Endothelial cell of umbilical vein (primary cell): ENCODE measurements at regions not wholly inside any gene's neighbourhood (a gene's known extent, or its start where the extent isn't known, plus 50 kb on each side); places are given as distances from the start of the nearest gene placed in this dataset.
"Not testable (repeated sequence)": the region's sequence is repeated elsewhere in the genome, so short reads cannot be mapped to it uniquely, and the experiment has no call there.

ENCODE experiments used
- CTCF ChIP-seq, 2 donors: IDR thresholded peaks; 1 replicate in 1 of 2; 2 replicates in 1 of 2; pipeline ENCODE4 v1.5.1; 2011; ENCODE audit warnings: low read length in 2 of 2, mild to moderate bottlenecking in 2 of 2, moderate library complexity in 2 of 2, control low read depth in 1 of 2, inconsistent platforms in 1 of 2, low read depth in 1 of 2; ENCODE audit not compliant: insufficient read depth in 1 of 2; ENCODE audit errors: extremely low read depth in 1 of 2
- EZH2 ChIP-seq: IDR thresholded peaks from 2 replicates; pipeline ENCODE4 v1.6.1; 2012; ENCODE audit warnings: borderline replicate concordance, low read depth, mild to moderate bottlenecking, moderate library complexity, low read length, inconsistent platforms; ENCODE audit not compliant: severe bottlenecking
- POLR2A ChIP-seq: IDR thresholded peaks from 2 replicates; pipeline ENCODE4 v1.6.1; 2012; ENCODE audit warnings: low read depth, mild to moderate bottlenecking, control low read depth, low read length

- TF ChIP-seq CTCF (IDR thresholded peaks at IDR 0.05; ENCODE audit: extremely low read depth in 1 of 2, insufficient read depth in 1 of 2, low read depth in 1 of 2, low read length in 2 of 2); POLR2A; EZH2: not testable (repeated sequence)
These were observed 472.3 kb upstream of the PHF14 start for GRCh38 chr7:10501206-10501884.
